ENCODE measurements at regions not wholly inside any gene's neighbourhood (a gene's known extent, or its start where the extent isn't known, plus 50 kb on each side); places are given as distances from the start of the nearest gene placed in this dataset.

DNA sequence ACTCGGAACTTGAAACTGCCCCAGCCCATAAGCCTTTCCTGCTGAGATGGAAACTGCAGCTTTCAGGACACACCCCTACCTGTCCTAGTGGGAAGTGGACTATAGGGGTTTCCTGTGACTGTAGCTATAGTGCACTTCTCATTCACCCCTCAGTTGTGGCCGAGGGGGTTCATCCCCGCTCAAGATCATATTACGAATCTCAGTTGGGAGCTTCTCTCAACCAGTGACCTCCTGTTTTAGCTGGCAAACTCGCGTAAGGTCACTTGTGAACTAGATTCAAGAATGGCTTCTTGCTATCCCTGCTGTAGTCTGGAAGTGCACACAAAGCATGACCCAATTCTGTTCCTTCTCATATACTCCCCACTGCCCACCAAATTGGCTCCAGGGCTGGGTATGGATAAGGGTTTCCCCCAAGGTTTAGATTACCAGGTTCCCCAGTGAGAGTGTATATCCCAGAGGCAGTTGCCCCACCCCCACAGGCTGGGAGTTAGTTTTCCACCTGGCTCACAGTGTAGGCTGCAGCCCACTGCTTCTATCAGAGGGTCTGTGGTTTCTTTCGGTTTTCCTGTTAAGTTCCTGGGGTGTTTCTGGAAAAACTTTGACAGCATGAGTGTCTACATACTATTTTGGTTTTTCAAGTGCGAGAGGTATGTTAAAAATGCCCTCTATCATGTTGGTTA, 812.9 kb downstream of the JRKL start:
- DNase-seq, result no peak

DNA sequence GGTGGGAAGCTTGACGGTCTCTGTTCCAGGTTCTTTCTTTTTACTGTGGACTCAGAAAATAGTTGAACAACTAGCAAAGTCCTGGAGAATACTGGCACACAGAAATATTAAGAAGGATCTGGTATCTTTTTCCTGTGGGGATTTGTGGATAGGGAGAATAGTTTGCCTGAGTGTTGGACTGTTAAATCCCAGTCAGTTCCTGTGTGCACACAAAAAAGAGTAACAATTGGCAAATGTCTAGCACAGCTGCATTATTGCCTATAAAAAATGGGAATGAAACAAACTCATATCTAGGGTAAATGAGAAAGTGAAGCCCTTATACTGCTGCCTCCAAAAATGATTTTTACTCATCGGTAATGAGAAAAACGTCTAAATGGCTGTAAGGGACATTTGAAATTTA, 828.2 kb downstream of the JRKL start:
- DNase-seq, result no peak

DNA sequence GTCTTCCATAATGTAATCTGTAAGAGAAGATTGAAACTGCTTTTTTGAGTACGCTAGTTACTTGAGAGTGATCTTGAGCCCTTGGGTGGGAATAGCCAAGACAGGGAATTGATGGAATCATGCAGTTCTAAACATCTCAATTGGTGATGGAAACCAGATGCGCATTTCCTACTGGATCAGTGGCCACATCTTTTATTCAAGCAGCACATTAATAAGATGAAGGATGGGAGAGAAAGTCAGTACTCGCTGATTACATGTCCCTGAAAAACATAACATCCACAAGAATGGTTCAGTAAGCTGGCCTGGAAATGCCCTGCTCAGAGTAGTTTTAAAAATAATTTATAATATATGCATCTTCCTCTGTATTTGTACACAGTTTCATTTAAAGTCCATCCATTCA, 833.8 kb downstream of the JRKL start:
- no peak for DNase-seq

DNA sequence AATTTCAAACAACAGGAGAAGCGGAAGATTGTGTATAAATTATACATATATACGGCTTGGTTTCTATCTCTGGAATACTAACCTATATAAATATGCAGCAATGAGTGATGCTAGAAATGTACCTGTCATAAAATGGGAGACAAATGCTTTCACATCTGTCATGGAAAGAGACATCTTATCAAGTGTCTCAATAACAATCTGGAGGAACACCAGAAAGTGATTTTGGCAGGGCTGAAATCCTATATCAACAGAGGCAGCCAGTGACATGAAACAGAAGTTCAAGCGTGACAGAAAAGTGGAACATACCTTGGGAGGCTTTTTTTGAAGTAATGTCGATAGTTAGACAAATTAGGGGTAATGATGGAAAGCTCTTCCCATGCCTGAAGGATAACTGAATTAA, 834.6 kb downstream of the JRKL start:
- no peak for DNase-seq

DNA sequence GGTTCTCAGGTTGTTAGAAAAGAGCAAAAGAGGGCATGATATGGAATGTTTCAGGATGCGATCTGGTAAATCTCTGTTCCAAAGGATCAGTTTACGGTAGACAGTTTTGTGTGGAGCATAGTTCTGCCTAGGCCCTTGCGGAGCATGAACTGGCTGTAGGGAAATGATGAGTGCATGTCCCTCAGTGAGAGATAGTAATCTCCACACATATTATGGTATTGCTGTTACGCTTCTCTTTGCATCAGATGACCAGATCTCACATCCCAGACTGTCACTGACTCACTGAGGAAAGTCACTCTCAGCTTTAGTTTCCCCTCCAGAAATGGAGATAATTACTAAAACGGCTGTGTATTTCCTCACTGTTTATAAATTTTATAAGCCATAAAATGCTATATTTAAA, 836.0 kb downstream of the JRKL start:
- no peak for DNase-seq

DNA sequence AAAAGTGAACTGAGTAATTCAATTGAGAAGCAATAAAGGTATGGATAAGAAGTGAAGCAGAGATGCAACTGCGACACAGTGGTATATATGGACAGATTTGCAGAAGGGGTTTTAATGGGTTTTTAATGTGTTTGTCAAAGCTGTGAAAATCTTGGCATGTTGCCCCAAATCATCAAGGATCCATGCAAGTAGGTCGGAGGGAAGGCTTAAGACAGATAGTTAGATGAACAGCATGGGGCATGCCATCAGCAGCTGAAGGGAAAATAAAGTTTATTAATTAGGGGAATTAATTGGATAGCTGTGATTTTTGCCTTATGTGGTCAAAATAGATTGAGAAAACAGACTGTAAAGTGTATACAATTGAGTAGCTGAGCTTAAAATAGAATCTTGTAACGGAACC, 840.1 kb downstream of the JRKL start:
- no peak for DNase-seq

DNA sequence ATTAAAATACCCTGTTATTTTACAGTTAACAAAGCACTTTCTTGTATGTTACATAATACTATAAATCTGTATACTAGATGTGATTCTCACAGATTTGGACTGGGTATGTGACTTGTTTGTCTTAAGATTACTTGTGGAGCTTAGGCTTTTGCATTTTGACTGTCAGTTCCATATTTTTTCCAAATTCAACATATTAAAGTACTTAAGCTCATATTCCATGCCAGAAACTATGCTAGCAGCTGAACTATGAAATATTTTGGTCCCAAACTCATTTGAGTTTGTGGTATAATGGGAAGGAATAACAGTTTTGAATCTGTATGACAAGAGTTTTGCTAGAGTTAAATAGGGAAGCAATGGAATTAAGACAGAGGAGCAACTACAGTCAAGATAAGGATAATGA, 841.4 kb downstream of the JRKL start:
- no peak for DNase-seq

DNA sequence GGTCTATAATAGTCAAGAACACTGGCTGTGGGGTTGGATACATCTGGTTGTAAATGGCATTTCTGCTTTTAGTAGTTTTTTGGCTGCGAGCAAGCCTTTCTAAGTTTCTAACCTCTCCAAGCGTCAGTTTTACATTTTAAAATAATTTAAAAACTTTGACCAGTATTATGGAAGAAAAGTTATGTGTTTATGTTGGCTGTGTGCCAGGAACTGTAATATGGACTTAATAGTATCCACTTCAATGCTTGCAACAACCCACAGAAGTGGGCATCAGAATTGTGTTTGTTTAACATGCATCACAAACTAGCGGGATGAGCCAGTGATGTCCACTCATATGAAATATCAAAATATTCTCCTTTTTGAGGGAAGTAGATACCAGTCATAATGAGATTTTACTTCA, 844.2 kb downstream of the JRKL start:
- DNase-seq, result no peak

DNA sequence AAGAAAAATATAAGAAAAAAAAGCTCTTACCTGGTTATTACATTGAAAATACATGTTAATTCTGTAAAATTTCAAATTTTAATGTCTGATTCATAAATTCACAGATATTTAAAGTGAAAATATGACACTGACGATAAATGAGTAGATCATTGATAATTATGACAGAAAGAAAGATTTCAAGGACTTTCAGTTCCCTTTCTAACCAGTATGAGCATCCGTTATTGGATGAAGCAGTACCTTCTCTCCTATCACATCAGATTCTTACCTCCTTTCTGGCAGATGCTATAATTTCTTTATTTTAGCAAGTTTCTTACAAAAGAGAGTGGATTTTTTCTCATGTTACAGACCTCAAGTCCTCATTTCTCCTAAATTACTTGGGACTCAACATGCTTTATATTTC, 847.3 kb downstream of the JRKL start:
- DNase-seq, result no peak

DNA sequence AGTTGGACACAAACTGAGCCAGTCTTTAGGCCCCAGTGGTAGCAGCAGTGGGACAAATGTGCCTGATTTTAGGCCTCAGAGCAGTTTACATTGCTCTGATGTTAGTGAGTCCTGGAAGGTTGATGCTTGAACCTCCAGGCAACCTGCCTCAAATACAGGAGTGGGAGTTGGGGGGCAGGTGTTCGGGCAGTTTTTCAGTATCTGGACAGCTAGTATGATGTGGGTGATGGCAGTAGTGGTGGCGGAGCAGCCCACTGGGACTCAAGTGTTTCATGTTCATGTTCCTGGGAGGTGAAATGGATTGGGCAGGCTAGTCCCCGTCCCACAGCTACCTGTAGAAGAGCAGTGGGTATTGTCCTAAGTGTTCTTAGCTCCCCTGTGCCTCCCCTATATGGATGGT, 857.8 kb downstream of the JRKL start:
- DNase-seq, result no peak

DNA sequence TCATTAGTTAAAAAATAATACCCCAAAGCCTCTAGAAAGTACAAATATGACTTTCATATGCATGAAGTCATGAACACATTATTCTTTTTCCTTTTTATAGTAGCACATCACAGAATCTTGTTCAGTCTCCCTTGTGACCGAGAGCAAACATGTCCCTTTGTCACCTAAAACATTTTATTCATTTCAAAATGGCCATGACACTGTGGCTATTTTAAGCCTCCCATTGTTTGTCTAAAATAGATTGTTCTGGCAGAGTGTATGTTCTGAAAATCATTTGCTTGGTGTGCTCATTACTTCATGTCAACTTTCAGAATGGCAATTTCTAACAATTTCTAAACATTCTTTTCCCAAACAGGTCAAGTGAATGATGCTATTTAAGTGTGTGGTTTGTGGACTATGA, 865.0 kb downstream of the JRKL start:
- DNase-seq, result no peak

DNA sequence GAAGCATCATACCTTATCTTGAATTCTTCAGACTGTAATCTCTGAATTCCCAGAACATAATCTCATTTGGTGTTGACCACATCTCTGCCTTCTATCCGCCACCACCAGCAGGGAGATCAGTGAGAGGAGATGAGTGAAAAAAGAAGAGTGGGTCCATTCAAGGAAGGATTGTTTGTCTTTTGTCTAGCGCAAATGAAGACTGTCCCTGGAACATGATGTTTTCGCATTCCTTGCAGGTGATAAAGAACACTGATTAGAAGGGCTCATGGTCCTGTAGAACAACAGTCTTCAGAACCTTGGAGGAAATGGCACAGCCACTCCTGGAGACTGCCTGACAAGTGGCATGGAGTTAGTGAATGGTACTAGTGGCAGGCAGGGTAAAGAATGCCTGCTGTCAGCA, 869.6 kb downstream of the JRKL start:
- no peak for DNase-seq

DNA sequence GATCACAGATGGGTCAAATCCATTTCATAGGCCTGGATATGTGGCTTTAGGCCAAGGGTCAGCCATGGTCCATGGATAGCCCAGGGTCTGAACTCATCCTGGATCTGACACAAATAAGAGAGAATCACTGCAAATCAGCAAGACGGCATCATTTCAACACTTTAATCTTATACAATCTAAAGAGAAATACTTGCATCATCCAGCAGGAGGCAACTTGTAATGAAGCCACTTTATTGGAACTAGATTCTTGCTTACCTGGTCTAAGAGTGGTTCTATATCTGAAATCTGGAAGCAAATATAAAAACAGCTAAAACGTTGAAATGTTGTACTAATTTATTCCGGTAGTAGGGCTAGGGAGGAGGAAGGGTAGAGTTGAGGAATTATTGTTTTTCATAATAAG, 870.1 kb downstream of the JRKL start:
- DNase-seq, result no peak

DNA sequence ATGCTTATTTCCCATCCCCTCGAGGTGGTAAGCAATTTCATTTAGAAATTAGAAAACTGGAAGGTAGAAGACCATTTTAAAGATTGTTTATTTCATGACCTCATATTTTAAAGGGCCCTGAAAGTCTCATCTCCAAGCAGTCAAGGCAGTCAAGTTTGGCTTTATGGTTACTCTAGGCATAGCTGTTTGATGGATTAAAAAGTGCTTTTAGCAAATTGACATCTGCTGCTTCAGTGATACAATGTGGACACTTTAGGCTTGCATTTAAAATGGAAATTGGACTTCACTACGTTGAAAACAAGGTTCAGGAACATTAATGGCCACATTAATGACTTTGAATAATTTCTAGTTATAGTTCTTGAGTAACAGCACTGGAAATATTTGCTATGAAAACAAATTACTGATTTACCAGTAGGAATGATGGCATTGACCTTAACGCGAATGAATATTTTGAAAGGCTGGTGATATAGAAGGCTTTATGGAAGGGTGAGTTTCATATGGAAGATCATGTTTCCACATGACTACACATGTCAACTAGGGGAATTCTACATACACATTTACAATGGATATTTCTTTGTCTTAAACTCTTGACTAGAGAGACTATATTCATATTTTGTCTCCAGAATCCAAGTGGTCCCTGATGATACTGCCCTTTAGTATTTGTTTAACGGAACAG, 873.5 kb downstream of the JRKL start:
- no peak for DNase-seq

DNA sequence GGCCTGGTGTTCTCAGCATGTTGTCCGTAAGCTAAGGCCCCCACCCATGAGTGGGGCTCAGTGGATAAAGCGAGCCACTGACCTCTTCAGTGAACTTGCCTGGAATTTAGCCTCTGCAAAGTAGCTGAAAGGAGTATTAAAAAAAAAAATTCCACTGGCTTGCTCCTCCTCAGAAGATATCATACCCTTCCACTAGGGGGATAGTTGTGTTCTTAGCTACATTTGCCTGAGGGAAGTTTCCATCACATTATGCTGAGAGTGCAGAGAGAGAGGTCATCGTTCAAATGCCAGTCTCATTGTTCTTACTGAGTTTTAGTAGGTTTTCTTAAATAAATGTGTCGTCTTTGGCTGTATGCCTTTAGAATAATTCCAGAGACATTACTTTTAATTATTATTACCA, 879.7 kb downstream of the JRKL start:
- DNase-seq, result no peak

DNA sequence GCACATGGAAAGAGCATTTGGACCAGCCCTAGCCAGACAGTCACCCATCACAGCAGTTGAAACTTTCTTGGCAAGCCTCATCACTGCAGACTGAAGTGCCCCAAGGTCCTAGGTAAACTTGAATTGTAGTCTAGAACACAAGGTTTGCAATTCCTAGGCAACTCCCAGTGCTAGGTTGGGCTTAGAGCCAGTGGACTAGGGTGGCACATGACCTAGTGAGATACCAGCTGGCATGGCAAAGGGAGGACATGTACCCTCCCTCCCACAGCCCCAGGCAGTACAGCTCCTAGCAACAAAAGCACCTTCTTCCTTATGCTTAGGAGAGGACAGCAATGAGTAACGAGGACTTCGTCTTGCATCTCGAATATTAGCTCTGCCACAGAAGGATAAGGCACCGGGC, 889.5 kb downstream of the JRKL start:
- DNase-seq, result no peak

DNA sequence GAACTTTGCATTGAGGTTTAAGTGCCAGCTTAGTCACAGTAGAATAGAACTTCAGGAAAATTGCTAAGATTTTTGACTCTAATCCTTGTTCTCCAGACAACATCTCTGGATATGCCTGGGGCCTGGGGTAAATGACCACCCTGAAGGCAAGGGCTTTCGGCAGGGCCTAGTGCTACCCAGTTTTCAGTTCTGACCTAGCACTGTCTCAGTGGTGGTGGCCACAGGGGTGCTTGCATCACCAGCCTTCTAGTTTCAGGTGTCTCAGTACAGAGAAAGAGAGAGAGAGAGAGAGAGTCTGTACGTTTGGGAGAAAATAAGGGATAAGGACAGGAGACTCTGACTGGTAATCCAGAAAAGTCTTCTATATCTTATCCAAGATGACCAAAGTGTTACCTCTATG, 890.5 kb downstream of the JRKL start:
- no peak for DNase-seq

DNA sequence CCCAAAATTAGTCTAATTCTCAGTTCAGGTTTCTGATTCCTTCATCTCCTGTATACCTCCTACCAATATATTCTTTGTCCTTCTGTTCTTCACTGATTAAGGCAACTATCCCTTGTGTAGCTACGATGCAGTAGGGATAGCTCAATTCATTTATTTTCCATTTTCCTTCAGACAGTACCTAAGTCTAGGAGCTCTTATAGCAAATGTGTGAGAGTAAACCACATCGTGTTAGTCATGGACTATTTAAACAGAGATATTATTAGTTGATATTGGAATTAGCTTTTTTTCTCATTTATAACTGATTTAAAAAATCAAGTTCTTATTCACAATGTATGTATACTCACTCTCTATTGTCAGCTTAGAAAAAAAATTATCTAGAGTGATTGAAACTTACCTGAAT, 900.0 kb downstream of the JRKL start:
- DNase-seq, result no peak

DNA sequence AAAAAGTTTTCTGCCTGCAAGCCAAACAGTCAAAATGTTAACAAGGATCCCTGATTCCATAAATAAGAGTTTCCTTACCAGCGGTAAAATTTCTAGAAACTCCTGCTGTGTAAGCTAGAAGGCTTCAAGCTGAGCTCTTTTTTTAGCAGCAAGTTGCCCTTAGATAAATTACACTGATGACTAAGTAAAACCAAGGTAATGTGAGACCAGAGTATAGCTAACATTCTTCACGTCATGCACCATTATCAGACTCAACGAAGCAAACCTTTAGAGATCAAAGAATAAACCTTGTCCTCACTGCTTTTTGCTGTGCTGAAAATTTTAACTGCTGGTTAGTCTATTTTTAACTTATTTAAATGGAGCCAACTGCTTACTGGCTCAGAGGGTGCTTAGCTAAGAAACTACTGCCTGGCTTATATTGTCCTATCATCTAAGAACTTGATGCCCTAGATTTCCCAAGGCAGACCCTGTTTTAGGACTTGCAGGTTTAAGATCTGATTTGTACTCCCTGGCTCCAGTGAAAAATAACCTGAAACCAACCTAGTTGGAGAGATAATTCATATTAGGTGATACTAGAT, 900.7 kb downstream of the JRKL start:
- DNase-seq, result no peak

DNA sequence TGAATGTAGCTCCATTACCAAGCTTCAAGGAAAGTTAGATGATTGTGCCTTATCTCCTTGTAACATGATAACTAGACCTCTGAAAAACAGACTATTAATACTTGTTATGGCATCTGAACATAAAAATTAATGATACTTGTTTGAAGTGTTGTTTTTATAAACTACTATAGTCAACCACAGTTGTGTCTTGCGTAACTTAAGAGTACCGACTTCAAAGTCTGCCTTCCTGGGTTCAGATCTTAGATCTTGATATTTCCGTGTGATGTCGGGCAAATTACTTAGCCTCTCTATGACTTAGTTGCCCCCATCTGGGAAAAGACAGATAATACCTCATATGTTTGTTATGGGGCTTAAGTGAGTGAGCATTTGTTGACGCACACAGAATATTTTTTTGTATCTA, 906.5 kb downstream of the JRKL start:
- DNase-seq, result no peak

DNA sequence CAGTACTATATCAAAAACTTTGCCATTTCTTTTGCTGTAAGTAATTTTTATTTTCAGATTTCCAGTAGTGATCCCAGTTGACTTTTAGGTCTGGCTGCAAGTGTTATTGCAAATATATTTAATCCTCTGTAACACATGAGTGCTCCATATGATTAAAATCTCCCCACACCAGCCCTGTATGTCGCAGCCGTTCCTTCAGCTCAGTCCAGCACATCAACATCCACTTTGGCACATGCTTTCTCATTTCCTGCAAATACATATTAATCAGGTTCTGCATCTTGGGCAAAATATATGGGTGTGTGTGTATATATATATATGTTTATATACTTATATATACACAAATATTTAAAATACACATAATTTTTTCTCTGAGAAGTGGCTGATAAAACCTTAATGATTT, 919.5 kb downstream of the JRKL start:
- no peak for DNase-seq

DNA sequence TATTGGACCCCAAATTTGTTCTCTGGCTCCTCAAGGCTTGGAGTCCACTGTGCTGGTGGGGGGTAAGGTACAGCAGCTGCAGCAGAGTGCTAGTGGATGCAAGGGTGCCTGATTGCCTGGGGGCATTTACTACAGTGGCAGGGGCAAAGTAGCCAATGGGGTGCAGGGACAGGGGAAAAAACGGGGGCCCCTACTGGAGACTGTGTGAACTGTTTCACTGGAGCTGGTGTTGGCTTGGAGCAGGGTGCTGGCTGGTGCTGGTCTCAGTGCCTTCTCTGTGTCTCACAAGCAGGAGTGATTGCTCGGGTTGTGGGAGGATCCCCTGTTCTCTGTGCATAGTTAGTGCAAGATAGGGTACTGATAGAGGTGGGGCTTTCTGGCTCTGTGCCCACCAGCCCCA, 935.9 kb downstream of the JRKL start:
- DNase-seq, result no peak

DNA sequence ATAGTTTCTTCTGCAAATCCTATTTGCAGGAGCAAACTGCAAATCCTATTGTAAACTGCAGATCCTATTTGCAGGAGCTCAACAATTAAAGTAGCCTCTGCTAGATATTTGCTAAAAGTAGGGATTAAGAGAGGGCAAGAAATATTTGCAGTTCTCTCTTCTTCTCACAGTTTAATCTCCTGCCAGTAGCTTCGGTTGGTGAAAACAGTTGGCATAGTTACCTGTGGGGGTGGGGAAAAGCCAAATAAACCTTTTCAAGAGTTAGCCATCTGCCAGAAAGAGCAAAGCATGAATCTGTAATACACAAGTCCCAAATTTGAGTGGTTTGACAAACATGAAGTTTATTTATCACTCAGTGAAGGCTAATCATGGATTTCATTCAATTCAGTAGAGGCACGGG, 942.5 kb downstream of the JRKL start:
- DNase-seq, result no peak

DNA sequence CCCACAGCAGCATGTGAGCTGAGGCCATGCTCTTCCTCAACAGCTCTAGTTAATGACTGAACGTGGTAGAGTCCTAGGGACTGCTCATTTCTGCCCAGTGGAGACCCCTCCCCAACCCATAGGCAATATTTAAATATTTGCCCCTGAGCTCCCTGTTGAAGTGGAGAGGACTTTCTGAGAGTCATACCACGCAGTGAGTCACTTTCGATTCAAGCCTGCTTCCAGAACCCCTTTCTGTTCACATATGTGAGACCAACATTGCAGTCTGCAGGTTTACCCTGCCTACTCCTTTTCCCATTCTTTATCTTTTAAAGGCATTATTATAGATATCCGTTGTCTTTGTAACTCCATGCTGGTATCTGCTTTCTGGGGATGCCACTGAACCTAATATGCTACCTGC, 946.3 kb downstream of the JRKL start:
- no peak for DNase-seq

DNA sequence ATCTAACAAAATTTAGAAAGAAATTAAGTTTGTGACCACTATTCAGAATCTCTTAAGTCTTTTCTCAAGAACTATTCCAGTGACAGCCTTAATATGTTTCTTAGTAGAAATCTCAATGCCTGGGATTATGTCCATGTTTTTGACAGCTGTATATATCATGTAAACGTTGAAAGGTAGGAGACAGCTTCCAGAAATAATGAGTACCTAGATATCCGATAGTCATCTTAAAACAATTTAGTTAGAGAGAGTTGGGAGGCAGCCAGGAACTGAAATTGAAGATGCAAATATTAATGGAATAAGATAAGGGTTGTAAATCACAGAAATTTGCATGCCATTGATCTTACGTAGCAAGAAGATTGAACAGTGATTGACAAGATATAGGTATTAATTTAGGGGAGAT, 955.2 kb downstream of the JRKL start:
- DNase-seq, result no peak
